ENCODE measurements at regions not wholly inside any gene's neighbourhood (a gene's known extent, or its start where the extent isn't known, plus 50 kb on each side); places are given as distances from the start of the nearest gene placed in this dataset.

DNA sequence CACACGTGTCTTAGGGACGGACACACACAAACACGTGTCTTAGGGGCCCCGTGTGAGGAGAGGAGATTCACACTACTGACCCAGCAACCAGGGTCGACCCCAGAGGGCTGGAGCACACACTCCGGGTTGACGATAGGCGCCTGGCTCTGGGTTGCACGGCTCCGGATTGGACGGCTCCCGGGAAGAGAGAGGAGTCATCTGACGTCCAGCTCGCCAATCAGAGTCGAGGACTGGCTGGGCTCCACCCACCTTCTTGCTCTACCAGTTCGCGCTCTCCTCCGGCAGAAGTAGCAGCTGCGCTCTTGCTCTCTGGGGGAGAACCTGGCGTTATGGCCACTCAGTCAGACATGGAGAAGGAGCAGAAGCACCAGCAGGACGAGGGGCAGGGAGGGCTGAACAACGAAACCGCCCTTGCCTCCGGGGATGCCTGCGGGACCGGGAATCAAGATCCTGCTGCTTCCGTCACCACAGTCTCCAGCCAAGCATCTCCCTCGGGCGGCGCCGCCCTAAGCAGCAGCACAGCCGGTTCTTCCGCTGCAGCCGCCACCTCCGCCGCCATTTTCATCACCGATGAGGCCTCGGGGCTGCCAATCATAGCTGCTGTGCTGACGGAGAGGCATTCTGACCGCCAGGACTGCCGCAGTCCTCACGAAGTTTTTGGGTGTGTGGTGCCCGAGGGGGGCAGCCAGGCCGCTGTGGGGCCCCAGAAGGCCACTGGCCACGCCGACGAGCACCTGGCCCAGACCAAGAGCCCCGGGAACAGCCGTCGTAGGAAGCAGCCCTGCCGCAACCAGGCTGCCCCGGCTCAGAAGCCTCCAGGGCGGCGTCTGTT lies 74.3 kb downstream of the NUDT10 start:
- TF ChIP-seq, protein P1, sequence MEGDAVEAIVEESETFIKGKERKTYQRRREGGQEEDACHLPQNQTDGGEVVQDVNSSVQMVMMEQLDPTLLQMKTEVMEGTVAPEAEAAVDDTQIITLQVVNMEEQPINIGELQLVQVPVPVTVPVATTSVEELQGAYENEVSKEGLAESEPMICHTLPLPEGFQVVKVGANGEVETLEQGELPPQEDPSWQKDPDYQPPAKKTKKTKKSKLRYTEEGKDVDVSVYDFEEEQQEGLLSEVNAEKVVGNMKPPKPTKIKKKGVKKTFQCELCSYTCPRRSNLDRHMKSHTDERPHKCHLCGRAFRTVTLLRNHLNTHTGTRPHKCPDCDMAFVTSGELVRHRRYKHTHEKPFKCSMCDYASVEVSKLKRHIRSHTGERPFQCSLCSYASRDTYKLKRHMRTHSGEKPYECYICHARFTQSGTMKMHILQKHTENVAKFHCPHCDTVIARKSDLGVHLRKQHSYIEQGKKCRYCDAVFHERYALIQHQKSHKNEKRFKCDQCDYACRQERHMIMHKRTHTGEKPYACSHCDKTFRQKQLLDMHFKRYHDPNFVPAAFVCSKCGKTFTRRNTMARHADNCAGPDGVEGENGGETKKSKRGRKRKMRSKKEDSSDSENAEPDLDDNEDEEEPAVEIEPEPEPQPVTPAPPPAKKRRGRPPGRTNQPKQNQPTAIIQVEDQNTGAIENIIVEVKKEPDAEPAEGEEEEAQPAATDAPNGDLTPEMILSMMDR (IDR thresholded peaks at IDR 0.05; ENCODE audit: low read depth, low read length, missing control alignments), result no peak
- H3K4me3 ChIP-seq (ENCODE audit: low read depth, low read length), result no peak overlapping the region
- no peak for DNase-seq (ENCODE audit: low read depth)

DNA sequence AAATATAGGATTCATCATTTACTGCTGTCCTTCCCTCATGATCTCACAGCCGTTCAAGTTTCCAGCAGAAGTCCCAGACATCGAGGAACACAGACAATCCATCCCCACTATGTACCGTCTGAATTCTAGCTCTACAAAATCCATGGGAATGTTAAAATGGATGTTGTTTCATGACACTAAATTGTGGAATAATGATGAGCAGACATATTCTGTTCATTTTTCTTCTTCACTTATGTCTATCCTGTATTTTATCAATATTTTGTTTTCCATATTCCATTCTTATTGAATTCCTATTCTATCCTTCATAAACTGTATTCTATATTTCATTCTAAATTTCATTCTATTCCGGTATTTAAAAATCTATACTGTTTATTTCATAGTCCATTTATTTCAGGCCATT lies 71.8 kb downstream of the NUDT10 start:
- H3K4me3 ChIP-seq (ENCODE audit: low read depth, low read length), result no peak overlapping the region
- TF ChIP-seq, protein P1 (IDR thresholded peaks at IDR 0.05; ENCODE audit: low read depth, low read length, missing control alignments), result no peak
- no peak for DNase-seq (ENCODE audit: low read depth)

DNA sequence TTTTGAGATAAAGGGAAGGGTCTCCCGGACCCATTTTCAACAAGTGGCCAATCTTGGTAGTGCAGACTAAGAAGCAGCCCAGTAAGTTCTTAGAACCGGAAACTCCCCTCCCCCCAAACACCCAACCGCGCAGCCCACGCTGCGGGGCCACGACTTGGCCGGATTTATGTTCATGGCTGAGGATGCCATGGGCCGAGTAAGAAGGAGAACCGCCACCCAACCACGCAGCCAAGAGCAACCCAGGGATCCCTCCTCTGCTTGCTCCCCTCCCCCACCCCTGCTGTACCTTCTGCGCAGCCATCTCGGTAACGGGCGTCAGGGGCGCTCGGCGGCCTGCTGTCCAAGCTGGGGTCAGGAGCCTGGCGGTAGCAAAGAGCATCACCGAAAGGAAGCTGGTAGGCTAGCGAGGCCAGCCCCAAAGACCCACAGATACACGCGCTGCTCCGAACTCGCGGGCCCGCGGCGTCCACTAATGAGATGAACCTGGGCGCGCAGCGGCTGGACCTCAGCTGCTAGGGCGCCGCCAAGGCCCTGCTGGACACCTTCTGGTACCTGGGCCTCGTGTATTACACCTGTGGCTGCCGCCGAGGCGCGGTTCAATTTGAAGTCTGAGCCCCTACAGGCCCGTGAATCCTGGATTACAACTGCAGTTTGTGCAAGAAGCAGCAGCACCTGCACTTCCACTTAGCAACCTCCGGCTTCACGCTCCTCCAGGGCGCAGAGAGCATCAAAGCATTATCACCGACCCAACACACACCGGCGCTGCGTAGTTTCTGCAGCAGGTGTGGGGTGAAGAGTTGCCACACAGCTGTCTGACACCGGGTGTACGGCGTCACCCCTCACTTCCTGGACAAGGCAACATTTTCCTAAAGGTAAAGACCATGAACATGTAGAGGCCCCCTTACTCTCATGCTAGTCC lies 63.4 kb downstream of the NUDT10 start:
- TF ChIP-seq, protein P1 (IDR thresholded peaks at IDR 0.05; ENCODE audit: low read depth, low read length, missing control alignments), result peak; percentile 26
- DNase-seq (ENCODE audit: low read depth), result no peak
- H3K4me3 ChIP-seq (ENCODE audit: low read depth, low read length), result no peak overlapping the region; the same call in 1 of the 2 replicates

DNA sequence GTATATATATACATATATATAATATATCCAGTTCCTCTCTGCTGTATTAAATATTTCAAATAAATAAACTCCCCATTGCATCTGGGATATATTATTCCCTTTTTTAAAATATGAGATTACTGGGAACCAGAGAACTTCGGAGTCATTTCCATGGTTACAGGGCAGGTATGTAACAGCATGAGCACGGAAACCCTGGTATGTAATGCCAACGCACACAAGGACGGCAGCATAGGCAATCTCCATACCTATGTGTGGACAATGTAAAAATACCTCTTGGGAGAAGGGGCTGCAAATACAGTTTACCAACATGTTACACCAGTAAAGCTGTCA lies 62.8 kb downstream of the NUDT10 start:
- TF ChIP-seq, protein P1 (IDR thresholded peaks at IDR 0.05; ENCODE audit: low read depth, low read length, missing control alignments), result no peak
- H3K4me3 ChIP-seq (ENCODE audit: low read depth, low read length), result no peak overlapping the region
- DNase-seq (ENCODE audit: low read depth), result no peak

Data from GM12864 (cell line).